ENCODE measurements at regions not wholly inside any gene's neighbourhood (a gene's known extent, or its start where the extent isn't known, plus 50 kb on each side); places are given as distances from the start of the nearest gene placed in this dataset.

- H3K4me3 ChIP-seq (ENCODE audit: low read length), result no peak overlapping the region
- no peak for DNase-seq (ENCODE audit: low read depth, low spot score)
Measured at GRCh38 chr20:11445891-11446290, 471.8 kb upstream of the BTBD3 start.

GRCh38 chr20:11447371-11448100 is 470.2 kb upstream of the BTBD3 start:
- DNase-seq (ENCODE audit: low read depth, low spot score), result no peak
- no peak overlapping the region for H3K4me3 ChIP-seq (ENCODE audit: low read length)

DNA sequence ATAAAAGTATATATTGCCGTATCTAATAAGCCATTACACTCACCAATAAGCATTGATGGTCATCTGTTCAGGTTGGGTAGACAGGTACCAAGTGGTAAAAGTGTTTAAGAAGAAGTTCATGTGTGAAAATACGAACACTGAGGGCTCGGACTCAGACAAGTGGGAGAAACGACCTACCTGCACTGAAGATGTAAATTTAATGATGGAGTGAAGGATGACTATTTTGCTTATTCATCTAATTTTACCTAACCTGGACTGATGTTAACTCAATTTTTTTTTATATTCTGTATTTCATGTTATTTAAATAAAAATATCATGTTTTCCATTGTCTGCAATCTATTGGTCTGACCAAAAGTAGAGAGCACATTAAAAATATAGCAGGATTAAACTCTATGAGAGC is 469.1 kb upstream of the BTBD3 start:
- DNase-seq (ENCODE audit: low read depth, low spot score), result no peak

DNA sequence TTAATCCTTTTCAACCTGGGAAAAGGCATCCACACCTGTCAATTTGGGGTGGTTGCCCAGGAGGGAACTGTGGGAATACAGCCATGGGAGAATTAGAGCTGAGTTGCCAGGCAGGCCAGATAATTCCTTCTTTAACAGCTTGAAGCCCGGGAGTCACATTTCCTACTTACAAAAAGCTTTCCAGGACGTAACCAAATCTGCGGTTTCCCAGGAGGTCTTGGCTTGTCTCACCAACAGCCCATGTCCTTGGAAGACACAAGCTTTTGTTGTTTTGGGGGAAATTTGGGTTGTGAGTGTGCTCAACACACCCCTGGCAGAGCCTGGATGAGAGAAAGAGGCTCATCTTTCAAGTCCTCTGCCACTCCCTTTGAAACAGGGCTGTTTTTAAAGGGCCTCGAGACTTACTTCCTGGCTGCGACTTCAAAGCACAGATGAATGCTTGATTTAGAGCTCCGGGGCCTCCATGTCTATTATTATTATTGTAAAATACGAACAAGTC is 465.9 kb upstream of the BTBD3 start:
- DNase-seq (ENCODE audit: low read depth, low spot score), result peak; percentile 6
- H3K4me3 ChIP-seq (ENCODE audit: low read length), result no peak overlapping the region

More for the DNA sequence above, 469.1 kb upstream of the BTBD3 start:
- no peak overlapping the region for H3K4me3 ChIP-seq (ENCODE audit: low read length)

- no peak for DNase-seq (ENCODE audit: low read depth, low spot score)
- no peak overlapping the region for H3K4me3 ChIP-seq (ENCODE audit: low read length)
Measured at GRCh38 chr20:11452326-11452725, 465.4 kb upstream of the BTBD3 start.

DNA sequence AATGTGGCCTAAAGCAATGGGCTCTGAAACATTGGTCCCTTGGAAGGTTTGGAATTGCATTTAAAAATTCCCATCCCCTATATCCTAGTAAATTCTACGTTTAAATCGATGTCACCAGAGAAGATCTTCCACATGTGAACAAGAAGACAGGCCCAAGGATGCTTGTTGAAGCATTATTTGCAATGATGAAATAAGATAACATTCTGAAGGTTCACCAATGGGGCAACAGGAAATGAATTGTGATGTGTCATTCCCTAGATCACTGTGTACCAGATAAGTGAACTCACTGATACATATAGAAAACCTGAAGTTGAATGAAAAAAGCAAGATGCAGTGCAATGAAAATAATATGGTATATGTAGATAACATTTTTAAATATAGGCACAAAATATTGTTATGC is 464.3 kb upstream of the BTBD3 start:
- DNase-seq (ENCODE audit: low read depth, low spot score), result no peak
- no peak overlapping the region for H3K4me3 ChIP-seq (ENCODE audit: low read length)

DNA sequence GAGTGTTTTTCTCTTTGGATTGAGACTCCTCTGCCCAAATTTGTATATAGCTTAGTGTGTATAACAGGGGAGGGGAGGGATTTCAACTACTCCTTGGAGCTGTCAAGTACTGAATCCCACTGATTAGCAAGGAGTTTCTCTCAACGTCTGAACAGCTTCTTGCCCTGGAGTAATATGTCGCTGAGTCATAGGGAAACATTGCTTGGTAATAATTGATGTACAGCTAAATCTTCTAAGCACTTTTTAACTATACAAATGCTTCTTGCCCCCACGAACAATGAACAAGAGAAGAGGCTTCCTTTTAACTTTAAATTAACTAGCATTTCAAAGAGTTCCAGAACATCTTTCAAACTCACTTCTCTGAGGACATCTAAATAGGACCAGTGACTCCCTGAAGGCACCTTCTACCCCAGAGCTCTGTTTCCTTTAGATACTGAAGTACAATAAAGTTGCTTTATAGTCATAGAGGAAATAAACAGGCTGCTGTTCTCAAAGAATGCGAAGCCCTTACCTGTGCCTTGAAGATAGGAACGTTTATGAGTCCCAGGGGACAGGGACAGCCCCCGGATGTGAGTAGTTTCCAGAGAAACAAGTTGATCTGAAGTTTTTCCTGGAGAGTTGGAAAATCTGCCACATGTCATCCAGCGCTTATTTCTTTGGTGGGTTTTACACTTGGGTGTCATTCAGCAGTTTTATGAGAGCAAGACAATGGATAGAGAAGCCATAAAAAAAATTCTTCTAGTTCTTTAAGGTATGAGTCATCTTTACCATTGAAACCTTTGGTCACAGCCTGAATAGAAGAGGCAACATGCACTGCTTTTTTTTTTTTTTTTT is 462.5 kb upstream of the BTBD3 start:
- DNase-seq (ENCODE audit: low read depth, low spot score), result no peak
- H3K4me3 ChIP-seq (ENCODE audit: low read length), result no peak overlapping the region

- no peak for DNase-seq (ENCODE audit: low read depth, low spot score)
- no peak overlapping the region for H3K4me3 ChIP-seq (ENCODE audit: low read length)
Measured at GRCh38 chr20:11457488-11457887, 460.2 kb upstream of the BTBD3 start.

- no peak for DNase-seq (ENCODE audit: low read depth, low spot score)
Measured at GRCh38 chr20:11459090-11459890, 458.4 kb upstream of the BTBD3 start.

DNA sequence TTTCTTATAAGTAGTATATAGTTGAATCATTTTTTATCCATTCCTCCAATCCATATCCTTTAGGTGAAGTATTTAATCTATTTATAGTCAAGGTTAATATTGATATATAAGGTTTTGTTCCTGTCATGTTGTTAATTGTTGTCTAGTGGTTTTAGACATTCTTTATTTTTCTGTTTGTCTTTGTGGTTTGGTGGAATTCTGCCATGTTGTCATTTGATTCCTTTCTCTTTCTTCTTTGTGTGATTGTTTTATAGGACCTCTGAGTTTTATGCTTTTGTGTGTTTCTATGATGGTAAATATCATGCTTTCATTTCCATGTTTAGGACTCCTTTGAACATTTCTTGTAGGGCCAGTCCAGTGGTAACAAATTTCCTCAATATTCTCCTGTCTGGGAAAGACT is 450.3 kb upstream of the BTBD3 start:
- DNase-seq (ENCODE audit: low read depth, low spot score), result no peak
- H3K4me3 ChIP-seq (ENCODE audit: low read length), result no peak overlapping the region

More at GRCh38 chr20:11459090-11459890, 458.4 kb upstream of the BTBD3 start:
- H3K4me3 ChIP-seq (ENCODE audit: low read length), result no peak overlapping the region

DNA sequence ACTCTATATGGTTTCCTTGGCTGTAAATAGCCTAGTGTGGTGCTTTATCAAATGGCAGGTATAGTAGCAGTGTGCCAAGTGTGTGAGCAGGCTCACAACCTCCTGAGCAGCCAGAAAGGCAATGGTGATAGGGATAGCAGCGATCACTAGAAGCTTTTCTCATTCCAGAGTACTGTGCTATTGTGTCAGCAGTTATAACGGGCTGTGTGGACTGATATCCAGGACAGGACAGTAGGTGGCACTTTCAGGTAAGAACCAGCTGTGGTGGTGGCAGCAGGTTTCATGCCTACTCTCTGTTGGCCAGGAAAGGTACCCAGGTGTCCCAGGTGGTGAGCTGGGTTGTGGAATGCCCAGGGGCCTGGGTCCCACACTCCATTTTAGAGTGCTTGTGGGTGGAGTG is 448.8 kb upstream of the BTBD3 start:
- no peak for DNase-seq (ENCODE audit: low read depth, low spot score)
- no peak overlapping the region for H3K4me3 ChIP-seq (ENCODE audit: low read length)

DNA sequence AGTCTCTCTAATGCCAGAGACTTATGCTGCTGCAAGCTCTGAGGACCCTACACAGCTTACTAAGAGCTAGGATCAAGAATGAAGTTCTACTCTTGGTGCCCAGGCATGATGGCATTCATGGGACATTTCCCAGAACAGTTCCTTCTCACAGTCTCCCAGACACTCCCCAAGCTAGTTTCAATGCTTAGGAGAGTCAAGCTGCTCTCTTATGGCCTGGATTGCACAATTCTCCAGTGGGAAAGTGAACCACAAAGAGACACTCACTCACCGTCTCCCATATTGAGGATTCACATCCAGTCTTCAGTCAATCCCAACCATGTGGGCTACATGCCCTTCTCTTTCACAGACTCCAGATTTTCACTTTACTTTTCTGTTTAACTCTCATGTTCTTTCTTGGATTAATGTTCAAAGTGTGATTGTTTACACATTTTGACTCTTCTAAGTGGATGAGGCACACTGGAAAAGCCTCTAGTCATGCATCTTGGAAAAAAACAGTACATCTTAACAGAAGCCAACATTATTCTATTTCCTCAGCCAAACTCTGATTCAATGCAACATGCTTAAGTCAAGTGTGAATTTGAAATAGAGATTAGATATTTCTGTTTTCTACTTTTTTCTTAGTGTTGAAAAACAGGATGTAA is 447.8 kb upstream of the BTBD3 start:
- DNase-seq (ENCODE audit: low read depth, low spot score), result no peak

GRCh38 chr20:11473983-11474382 is 443.7 kb upstream of the BTBD3 start:
- DNase-seq (ENCODE audit: low read depth, low spot score), result no peak
- H3K4me3 ChIP-seq (ENCODE audit: low read length), result no peak overlapping the region

More for the DNA sequence above, 447.8 kb upstream of the BTBD3 start:
- H3K4me3 ChIP-seq (ENCODE audit: low read length), result no peak overlapping the region

GRCh38 chr20:11483697-11484096 is 434.0 kb upstream of the BTBD3 start:
- no peak for DNase-seq (ENCODE audit: low read depth, low spot score)

GRCh38 chr20:11484479-11484878 is 433.2 kb upstream of the BTBD3 start:
- DNase-seq (ENCODE audit: low read depth, low spot score), result no peak
- H3K4me3 ChIP-seq (ENCODE audit: low read length), result no peak overlapping the region

More at GRCh38 chr20:11483697-11484096, 434.0 kb upstream of the BTBD3 start:
- no peak overlapping the region for H3K4me3 ChIP-seq (ENCODE audit: low read length)

GRCh38 chr20:11492386-11492785 is 425.3 kb upstream of the BTBD3 start:
- H3K4me3 ChIP-seq (ENCODE audit: low read length), result no peak overlapping the region
- no peak for DNase-seq (ENCODE audit: low read depth, low spot score)

GRCh38 chr20:11492846-11493245 is 424.8 kb upstream of the BTBD3 start:
- no peak for DNase-seq (ENCODE audit: low read depth, low spot score)
- H3K4me3 ChIP-seq (ENCODE audit: low read length), result no peak overlapping the region

DNA sequence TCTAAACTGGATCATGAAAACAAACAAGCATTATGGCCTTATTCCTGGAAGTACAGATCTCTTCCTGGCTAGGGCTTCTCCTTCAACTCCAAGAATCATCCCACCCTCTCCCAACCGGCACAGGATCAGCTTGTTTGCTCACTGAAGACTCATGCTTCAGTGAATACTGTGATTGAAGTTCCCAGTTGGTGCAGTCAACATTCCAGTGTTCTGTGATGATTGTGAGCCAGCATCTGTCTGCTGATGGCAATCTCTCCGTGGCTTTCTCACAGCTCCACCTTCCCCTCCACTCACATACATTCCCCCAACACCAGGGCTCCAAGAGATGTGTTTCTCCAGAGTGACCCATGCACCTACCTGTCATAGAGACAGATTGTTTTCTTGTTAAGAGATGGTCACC is 421.3 kb upstream of the BTBD3 start:
- no peak for DNase-seq (ENCODE audit: low read depth, low spot score)
- H3K4me3 ChIP-seq (ENCODE audit: low read length), result no peak overlapping the region

- no peak overlapping the region for H3K4me3 ChIP-seq (ENCODE audit: low read length)
Measured at GRCh38 chr20:11497545-11497944, 420.1 kb upstream of the BTBD3 start.

More at GRCh38 chr20:11497545-11497944, 420.1 kb upstream of the BTBD3 start:
- DNase-seq (ENCODE audit: low read depth, low spot score), result no peak
